Fibroblast of lung (primary cell): ENCODE measurements at regions not wholly inside any gene's neighbourhood (a gene's known extent, or its start where the extent isn't known, plus 50 kb on each side); places are given as distances from the start of the nearest gene placed in this dataset.

Experiments used
- DNase-seq, 2 donors: peaks; one replicate each; pipeline versions ENCODE4 v3.0.0 to v3.0.0-alpha.2; 2010; ENCODE audit warnings: low read depth in 2 of 2
- H2AFZ ChIP-seq: 2 replicates; pipeline ENCODE4 v1.5.1; 2012; ENCODE audit warnings: low read length, control low read depth, inconsistent platforms
- H3K27ac ChIP-seq: 2 replicates; pipeline ENCODE4 v1.5.1; 2011; ENCODE audit warnings: low read length, control low read depth; ENCODE audit not compliant: insufficient read depth
- H3K27me3 ChIP-seq: 2 replicates; pipeline ENCODE4 v1.5.1; 2011; ENCODE audit warnings: mild to moderate bottlenecking, low read length; ENCODE audit not compliant: control insufficient read depth, insufficient read depth
- H3K36me3 ChIP-seq: 2 replicates; pipeline ENCODE4 v1.5.1; 2011; ENCODE audit warnings: low read length; ENCODE audit not compliant: control insufficient read depth, insufficient read depth
- H3K4me1 ChIP-seq: 2 replicates; pipeline ENCODE4 v1.5.1; 2011; ENCODE audit warnings: low read length; ENCODE audit not compliant: control insufficient read depth, insufficient read depth; ENCODE audit errors: extremely low read depth
- H3K4me2 ChIP-seq: 2 replicates; pipeline ENCODE4 v1.5.1; 2011; ENCODE audit warnings: low read length, control low read depth; ENCODE audit not compliant: insufficient read depth; ENCODE audit errors: extremely low read depth
- H3K4me3 ChIP-seq, 4 experiments: fragments of 200-600 bp in 1 of 4; sonication (generic) in 1 of 4; replicated peaks in 1 of 4; 2 replicates each; pipeline ENCODE4 v1.5.1; 2011 to 2016; ENCODE audit warnings: low read length in 4 of 4, low read depth in 3 of 4, mild to moderate bottlenecking in 3 of 4, control low read depth in 2 of 4, inconsistent platforms in 1 of 4, mixed read lengths in 1 of 4; ENCODE audit not compliant: insufficient read depth in 1 of 4; ENCODE audit errors: control extremely low read depth in 1 of 4
- H3K79me2 ChIP-seq: 2 replicates; pipeline ENCODE4 v1.5.1; 2012; ENCODE audit warnings: mild to moderate bottlenecking, low read length, inconsistent platforms; ENCODE audit not compliant: control insufficient read depth, insufficient read depth
- H3K9ac ChIP-seq: 2 replicates; pipeline ENCODE4 v1.5.1; 2011; ENCODE audit warnings: mild to moderate bottlenecking, low read length, control low read depth; ENCODE audit not compliant: insufficient read depth
- H3K9me3 ChIP-seq: 2 replicates; pipeline ENCODE4 v1.5.1; 2012; ENCODE audit warnings: low read depth, low read length; ENCODE audit not compliant: control insufficient read depth, insufficient read depth
- H4K20me1 ChIP-seq: 2 replicates; pipeline ENCODE4 v1.5.1; 2011; ENCODE audit warnings: low read length; ENCODE audit not compliant: control insufficient read depth, insufficient read depth; ENCODE audit errors: extremely low read depth
- CTCF ChIP-seq, 2 donors: IDR thresholded peaks in 1 of 2; conservative IDR thresholded peaks in 1 of 2; 1 replicate in 1 of 2; 2 replicates in 1 of 2; pipeline ENCODE4 v1.5.1; 2011 to 2012; ENCODE audit warnings: low read length in 2 of 2, control low read depth in 1 of 2, inconsistent platforms in 1 of 2, low read depth in 1 of 2, mild to moderate bottlenecking in 1 of 2
- EZH2 ChIP-seq: IDR thresholded peaks from 2 replicates; pipeline ENCODE4 v1.5.1; 2012; ENCODE audit warnings: low read length, control low read depth, mild to moderate bottlenecking; ENCODE audit errors: missing control alignments

- Histone ChIP-seq H4K20me1 (no peaks in the 10 kb centered on the region), H3K9ac (no peak overlapping the region), H3K4me3 (no peak overlapping the region), H3K27ac (no peak overlapping the region), H3K9me3 (no peaks in the 10 kb centered on the region), H3K79me2 (no peaks in the 10 kb centered on the region), H3K36me3 (no peaks in the 10 kb centered on the region), H3K27me3 (no peaks in the 10 kb centered on the region), H3K4me1 (peaks cover 7% of the 10 kb centered on the region), H2AFZ (no peak overlapping the region), H3K4me2 (no peak overlapping the region)
- no peak for TF ChIP-seq CTCF (conservative IDR thresholded peaks at IDR 0.05 in 1 of 2, IDR thresholded peaks at IDR 0.05 in 1 of 2; ENCODE audit: low read depth in 1 of 2, low read length in 2 of 2)
- no peak for TF ChIP-seq EZH2
- DNase-seq = no peak
These were observed 67.6 kb downstream of the BLID start for GRCh38 chr11:122048401-122048800.

- Histone ChIP-seq H3K9ac (no peak overlapping the region), H3K36me3 (no peaks in the 10 kb centered on the region), H3K79me2 (no peaks in the 10 kb centered on the region), H3K27ac (no peak overlapping the region), H3K9me3 (no peaks in the 10 kb centered on the region), H3K27me3 (no peaks in the 10 kb centered on the region), H3K4me3 (no peak overlapping the region), H3K4me1 (peaks cover 7% of the 10 kb centered on the region), H2AFZ (no peak overlapping the region), H4K20me1 (no peaks in the 10 kb centered on the region), H3K4me2 (no peak overlapping the region)
- DNase-seq = peak; percentile 56 to 86
- no peak for TF ChIP-seq EZH2
- no peak for TF ChIP-seq CTCF (conservative IDR thresholded peaks at IDR 0.05 in 1 of 2, IDR thresholded peaks at IDR 0.05 in 1 of 2; ENCODE audit: low read depth in 1 of 2, low read length in 2 of 2)
These were observed 69.2 kb downstream of the BLID start for GRCh38 chr11:122046846-122047245.

- H4K20me1 ChIP-seq = no peaks in the 10 kb centered on the region
- H3K4me2 ChIP-seq = no peak overlapping the region
- no peaks in the 10 kb centered on the region for H3K27me3 ChIP-seq
- H3K9me3 ChIP-seq = no peaks in the 10 kb centered on the region
- H3K9ac ChIP-seq = no peak overlapping the region
- peaks cover 7% of the 10 kb centered on the region for H3K4me1 ChIP-seq
- no peak for DNase-seq
- TF ChIP-seq CTCF (conservative IDR thresholded peaks at IDR 0.05 in 1 of 2, IDR thresholded peaks at IDR 0.05 in 1 of 2; ENCODE audit: low read depth in 1 of 2, low read length in 2 of 2) (no peak), EZH2 (no peak)
- no peak overlapping the region for H2AFZ ChIP-seq
- H3K4me3 ChIP-seq = no peak overlapping the region
- no peaks in the 10 kb centered on the region for H3K79me2 ChIP-seq
- no peaks in the 10 kb centered on the region for H3K36me3 ChIP-seq
- peak overlapping the region; percentile 5 for H3K27ac ChIP-seq
These were observed 69.6 kb downstream of the BLID start for GRCh38 chr11:122046438-122046837.
